ENCODE measurements at regions not wholly inside any gene's neighbourhood (a gene's known extent, or its start where the extent isn't known, plus 50 kb on each side); places are given as distances from the start of the nearest gene placed in this dataset.

DNA sequence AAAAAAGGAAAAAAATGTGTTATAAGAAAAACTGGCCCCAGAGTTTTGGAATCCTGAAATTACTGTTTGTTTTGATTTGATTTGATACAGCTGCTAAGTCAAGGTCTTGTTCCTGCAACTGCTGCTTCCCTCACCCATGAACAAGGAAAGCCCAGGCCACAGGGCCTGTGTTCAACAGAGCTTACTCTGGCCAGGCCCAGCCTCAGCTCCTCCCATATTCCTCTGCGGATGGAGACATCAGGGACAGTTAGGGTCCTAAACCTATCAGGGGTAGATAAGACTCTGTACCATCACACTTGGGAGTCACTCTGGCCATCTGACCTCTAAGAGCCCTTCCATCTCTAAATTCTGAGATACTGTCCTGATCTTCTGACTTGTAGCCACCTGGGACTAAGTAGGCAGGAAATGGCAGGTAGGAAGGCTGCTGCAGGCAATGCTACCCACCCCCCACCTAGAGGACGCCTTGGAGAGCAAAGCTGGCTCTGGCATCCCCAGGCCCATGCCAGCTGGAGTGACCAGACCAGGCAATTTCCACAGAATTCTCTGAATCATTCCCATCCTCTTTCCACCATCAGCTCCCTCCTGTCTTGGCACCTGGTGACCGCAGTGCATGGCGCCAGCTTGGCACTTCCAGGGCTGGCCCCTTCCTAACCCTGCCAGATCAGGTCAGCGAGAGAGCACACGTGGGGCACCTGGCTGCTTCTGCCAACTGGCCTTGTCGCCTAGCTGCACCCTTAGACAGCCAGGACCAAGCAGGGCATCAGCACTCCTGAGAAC is 58.0 kb upstream of the TMEM33 start:
- H3K9ac ChIP-seq (ENCODE audit: control insufficient read depth, extremely low read depth, insufficient read depth, low read length): no peak overlapping the region
- H3K4me2 ChIP-seq (ENCODE audit: control insufficient read depth, extremely low read depth, insufficient read depth, low read depth, low read length): no peak overlapping the region
- peaks cover 85% of the 10 kb centered on the region for H3K27me3 ChIP-seq (ENCODE audit: control insufficient read depth, extremely low read depth, insufficient read depth, low read length)
- H3K36me3 ChIP-seq (ENCODE audit: control insufficient read depth in 2 of 2, extremely low read depth in 1 of 2, insufficient read depth in 2 of 2, low read length in 2 of 2): no peaks in the 10 kb centered on the region
- no peak for TF ChIP-seq EZH2 (IDR thresholded peaks at IDR 0.05; ENCODE audit: low read length)
- TF ChIP-seq, protein P1, sequence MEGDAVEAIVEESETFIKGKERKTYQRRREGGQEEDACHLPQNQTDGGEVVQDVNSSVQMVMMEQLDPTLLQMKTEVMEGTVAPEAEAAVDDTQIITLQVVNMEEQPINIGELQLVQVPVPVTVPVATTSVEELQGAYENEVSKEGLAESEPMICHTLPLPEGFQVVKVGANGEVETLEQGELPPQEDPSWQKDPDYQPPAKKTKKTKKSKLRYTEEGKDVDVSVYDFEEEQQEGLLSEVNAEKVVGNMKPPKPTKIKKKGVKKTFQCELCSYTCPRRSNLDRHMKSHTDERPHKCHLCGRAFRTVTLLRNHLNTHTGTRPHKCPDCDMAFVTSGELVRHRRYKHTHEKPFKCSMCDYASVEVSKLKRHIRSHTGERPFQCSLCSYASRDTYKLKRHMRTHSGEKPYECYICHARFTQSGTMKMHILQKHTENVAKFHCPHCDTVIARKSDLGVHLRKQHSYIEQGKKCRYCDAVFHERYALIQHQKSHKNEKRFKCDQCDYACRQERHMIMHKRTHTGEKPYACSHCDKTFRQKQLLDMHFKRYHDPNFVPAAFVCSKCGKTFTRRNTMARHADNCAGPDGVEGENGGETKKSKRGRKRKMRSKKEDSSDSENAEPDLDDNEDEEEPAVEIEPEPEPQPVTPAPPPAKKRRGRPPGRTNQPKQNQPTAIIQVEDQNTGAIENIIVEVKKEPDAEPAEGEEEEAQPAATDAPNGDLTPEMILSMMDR (optimal IDR thresholded peaks at IDR 0.05 in 1 of 3, IDR thresholded peaks at IDR 0.05 in 1 of 3, conservative IDR thresholded peaks at IDR 0.05 in 1 of 3; ENCODE audit: extremely low read depth in 1 of 3, insufficient read depth in 2 of 3, low read length in 3 of 3): no peak
- FAIRE-seq: no peak
- H3K4me3 ChIP-seq (ENCODE audit: control insufficient read depth in 2 of 3, extremely low read depth in 1 of 3, insufficient read depth in 2 of 3, low read depth in 1 of 3, low read length in 3 of 3): no peak overlapping the region
- DNase-seq (ENCODE audit: low read depth, low spot score): no peak
- H3K9me1 ChIP-seq (ENCODE audit: control insufficient read depth, extremely low read depth, insufficient read depth, low read length): no peaks in the 10 kb centered on the region
- H3K9me3 ChIP-seq (ENCODE audit: control insufficient read depth, low read depth, low read length): no peaks in the 10 kb centered on the region
- H3K4me1 ChIP-seq (ENCODE audit: control insufficient read depth, extremely low read depth, insufficient read depth, low read length): no peaks in the 10 kb centered on the region
- no peak overlapping the region for H3K27ac ChIP-seq (ENCODE audit: control insufficient read depth, insufficient read depth, low read length)
- H4K20me1 ChIP-seq (ENCODE audit: control insufficient read depth, extremely low read depth, insufficient read depth, low read length): peaks cover 3% of the 10 kb centered on the region
- H2AFZ ChIP-seq (ENCODE audit: control insufficient read depth, low read length): no peak overlapping the region
- H3K79me2 ChIP-seq (ENCODE audit: control insufficient read depth, insufficient read depth, low read length): no peaks in the 10 kb centered on the region
- dilution Hi-C loops (cut with MboI; ENCODE audit: extremely low pct_ligation_motif_present, low sequenced_read_pairs): no loop called here

DNA sequence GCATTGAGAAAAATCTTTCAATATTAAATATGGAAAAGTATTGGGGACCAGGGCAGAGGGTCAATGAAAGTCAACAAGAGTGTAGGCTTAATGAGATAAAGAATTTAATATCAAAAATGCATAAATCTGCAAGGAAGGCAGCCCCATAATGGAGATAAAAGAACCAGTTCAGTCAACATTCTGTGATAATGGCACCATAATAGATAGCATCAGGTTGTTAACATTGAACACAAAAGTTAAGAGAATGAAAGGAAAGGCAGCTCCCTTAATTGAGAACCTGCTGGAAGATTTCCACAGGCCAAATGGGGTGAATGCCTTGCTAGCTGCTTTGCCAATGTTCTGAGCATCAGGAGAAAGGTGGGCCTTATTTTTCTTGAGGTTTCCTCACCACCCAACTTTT is 60.4 kb upstream of the TMEM33 start:
- dilution Hi-C loops (cut with MboI; ENCODE audit: extremely low pct_ligation_motif_present, low sequenced_read_pairs): no loop called here
- Histone ChIP-seq H4K20me1 (ENCODE audit: control insufficient read depth, extremely low read depth, insufficient read depth, low read length) (no peaks in the 10 kb centered on the region), H3K27me3 (ENCODE audit: control insufficient read depth, extremely low read depth, insufficient read depth, low read length) (peaks cover 68% of the 10 kb centered on the region), H3K9me3 (ENCODE audit: control insufficient read depth, low read depth, low read length) (no peaks in the 10 kb centered on the region), H3K9ac (ENCODE audit: control insufficient read depth, extremely low read depth, insufficient read depth, low read length) (no peak overlapping the region), H3K9me1 (ENCODE audit: control insufficient read depth, extremely low read depth, insufficient read depth, low read length) (no peaks in the 10 kb centered on the region), H3K4me1 (ENCODE audit: control insufficient read depth, extremely low read depth, insufficient read depth, low read length) (no peaks in the 10 kb centered on the region), H2AFZ (ENCODE audit: control insufficient read depth, low read length) (no peak overlapping the region), H3K4me2 (ENCODE audit: control insufficient read depth, extremely low read depth, insufficient read depth, low read depth, low read length) (no peak overlapping the region), H3K79me2 (ENCODE audit: control insufficient read depth, insufficient read depth, low read length) (no peaks in the 10 kb centered on the region), H3K4me3 (ENCODE audit: control insufficient read depth in 2 of 3, extremely low read depth in 1 of 3, insufficient read depth in 2 of 3, low read depth in 1 of 3, low read length in 3 of 3) (no peak overlapping the region), H3K27ac (ENCODE audit: control insufficient read depth, insufficient read depth, low read length) (no peak overlapping the region), H3K36me3 (ENCODE audit: control insufficient read depth in 2 of 2, extremely low read depth in 1 of 2, insufficient read depth in 2 of 2, low read length in 2 of 2) (no peaks in the 10 kb centered on the region)
- FAIRE-seq: no peak
- TF ChIP-seq, protein P1 (optimal IDR thresholded peaks at IDR 0.05 in 1 of 3, IDR thresholded peaks at IDR 0.05 in 1 of 3, conservative IDR thresholded peaks at IDR 0.05 in 1 of 3; ENCODE audit: extremely low read depth in 1 of 3, insufficient read depth in 2 of 3, low read length in 3 of 3): no peak
- TF ChIP-seq EZH2 (IDR thresholded peaks at IDR 0.05; ENCODE audit: low read length): no peak
- no peak for DNase-seq (ENCODE audit: low read depth, low spot score)
